ENCODE measurements at regions not wholly inside any gene's neighbourhood (a gene's known extent, or its start where the extent isn't known, plus 50 kb on each side); places are given as distances from the start of the nearest gene placed in this dataset.

DNA sequence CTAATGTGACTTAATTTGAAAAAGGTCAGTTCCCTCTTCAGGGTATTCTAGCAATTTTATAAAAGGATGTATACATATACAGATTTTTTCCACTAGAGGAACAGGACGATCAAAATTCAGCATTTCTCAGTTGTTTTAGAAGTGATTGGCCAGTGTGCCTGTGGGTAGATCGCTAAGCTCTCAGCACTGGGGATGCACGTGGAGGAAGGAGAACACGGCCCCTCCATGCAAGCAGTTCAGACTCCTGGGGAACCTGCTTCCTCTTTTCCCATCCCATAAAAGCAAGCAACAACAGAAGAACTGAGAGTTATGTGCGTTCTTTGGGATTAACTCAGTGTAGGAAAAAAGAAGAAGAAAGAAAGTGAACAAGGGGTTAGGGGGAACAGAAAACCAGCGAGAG, 328.8 kb downstream of the FOXO1 start:
- TF ChIP-seq, protein P1, sequence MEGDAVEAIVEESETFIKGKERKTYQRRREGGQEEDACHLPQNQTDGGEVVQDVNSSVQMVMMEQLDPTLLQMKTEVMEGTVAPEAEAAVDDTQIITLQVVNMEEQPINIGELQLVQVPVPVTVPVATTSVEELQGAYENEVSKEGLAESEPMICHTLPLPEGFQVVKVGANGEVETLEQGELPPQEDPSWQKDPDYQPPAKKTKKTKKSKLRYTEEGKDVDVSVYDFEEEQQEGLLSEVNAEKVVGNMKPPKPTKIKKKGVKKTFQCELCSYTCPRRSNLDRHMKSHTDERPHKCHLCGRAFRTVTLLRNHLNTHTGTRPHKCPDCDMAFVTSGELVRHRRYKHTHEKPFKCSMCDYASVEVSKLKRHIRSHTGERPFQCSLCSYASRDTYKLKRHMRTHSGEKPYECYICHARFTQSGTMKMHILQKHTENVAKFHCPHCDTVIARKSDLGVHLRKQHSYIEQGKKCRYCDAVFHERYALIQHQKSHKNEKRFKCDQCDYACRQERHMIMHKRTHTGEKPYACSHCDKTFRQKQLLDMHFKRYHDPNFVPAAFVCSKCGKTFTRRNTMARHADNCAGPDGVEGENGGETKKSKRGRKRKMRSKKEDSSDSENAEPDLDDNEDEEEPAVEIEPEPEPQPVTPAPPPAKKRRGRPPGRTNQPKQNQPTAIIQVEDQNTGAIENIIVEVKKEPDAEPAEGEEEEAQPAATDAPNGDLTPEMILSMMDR (IDR thresholded peaks at IDR 0.05), result no peak

- TF ChIP-seq, protein P1 (IDR thresholded peaks at IDR 0.05), result no peak
Measured at GRCh38 chr13:40338217-40338616, 328.2 kb downstream of the FOXO1 start.

GRCh38 chr13:40340368-40341095, 325.9 kb downstream of the FOXO1 start:
- TF ChIP-seq, protein P1 (IDR thresholded peaks at IDR 0.05), result no peak

GRCh38 chr13:40341096-40341471, 325.4 kb downstream of the FOXO1 start:
- TF ChIP-seq, protein P1 (IDR thresholded peaks at IDR 0.05), result no peak

GRCh38 chr13:40341501-40341900, 324.9 kb downstream of the FOXO1 start:
- TF ChIP-seq, protein P1 (IDR thresholded peaks at IDR 0.05), result no peak

DNA sequence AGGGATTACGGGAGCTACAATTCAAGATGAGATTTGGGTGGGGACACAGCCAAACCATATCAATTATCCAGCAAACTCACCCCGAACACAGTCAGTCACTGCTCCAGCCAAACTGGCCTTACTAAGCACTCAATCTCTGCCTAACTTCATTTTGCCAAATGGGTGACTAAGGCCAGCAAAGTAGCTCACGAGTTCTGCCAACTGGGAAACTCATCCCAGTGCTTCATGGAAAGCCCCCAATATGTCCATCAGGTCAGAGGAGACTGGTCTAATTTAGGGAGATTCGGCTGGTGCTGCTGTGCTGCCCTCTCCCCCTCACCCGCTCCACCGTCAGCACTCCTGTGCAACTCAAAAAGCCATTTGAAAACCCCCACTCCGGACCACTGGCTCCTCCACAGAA, 324.0 kb downstream of the FOXO1 start:
- TF ChIP-seq, protein P1 (IDR thresholded peaks at IDR 0.05), result no peak

- TF ChIP-seq, protein P1 (IDR thresholded peaks at IDR 0.05), result no peak
Measured at GRCh38 chr13:40342901-40343300, 323.5 kb downstream of the FOXO1 start.
